ENCODE measurements at regions not wholly inside any gene's neighbourhood (a gene's known extent, or its start where the extent isn't known, plus 50 kb on each side); places are given as distances from the start of the nearest gene placed in this dataset.

- no peak for DNase-seq
- H3K4me3 Mint-ChIP-seq, result no peak overlapping the region
Observed at GRCh38 chr3:59660852-59661625, 611.2 kb upstream of the CFAP20DC start.

GRCh38 chr3:59660376-59660775 lies 610.6 kb upstream of the CFAP20DC start:
- CTCF ChIA-PET, result no interaction called here

More at GRCh38 chr3:59660852-59661625, 611.2 kb upstream of the CFAP20DC start:
- ChIA-PET CTCF (no interaction called here), POLR2A (no interaction called here)
- Mint-ChIP-seq H3K36me3 (ENCODE audit: low read depth) (no peaks in the 10 kb centered on the region), H3K9me3 (ENCODE audit: insufficient read depth) (no peaks in the 10 kb centered on the region), H3K4me1 (ENCODE audit: low read depth) (no peaks in the 10 kb centered on the region), H3K27me3 (ENCODE audit: low read depth) (peaks cover 2% of the 10 kb centered on the region), H3K27ac (no peak overlapping the region)
- no peak for ATAC-seq

GRCh38 chr3:59659755-59660154 lies 609.9 kb upstream of the CFAP20DC start:
- Mint-ChIP-seq H3K4me3 (no peak overlapping the region), H3K27me3 (ENCODE audit: low read depth) (no peaks in the 10 kb centered on the region), H3K36me3 (ENCODE audit: low read depth) (no peaks in the 10 kb centered on the region), H3K27ac (no peak overlapping the region), H3K4me1 (ENCODE audit: low read depth) (no peaks in the 10 kb centered on the region), H3K9me3 (ENCODE audit: insufficient read depth) (no peaks in the 10 kb centered on the region)
- POLR2A ChIA-PET, result no interaction called here
- no peak for ATAC-seq
- DNase-seq, result no peak
- CTCF ChIA-PET, result no interaction called here

More at GRCh38 chr3:59660376-59660775, 610.6 kb upstream of the CFAP20DC start:
- Mint-ChIP-seq H3K27me3 (ENCODE audit: low read depth) (no peaks in the 10 kb centered on the region), H3K4me1 (ENCODE audit: low read depth) (no peaks in the 10 kb centered on the region), H3K27ac (no peak overlapping the region), H3K36me3 (ENCODE audit: low read depth) (no peaks in the 10 kb centered on the region), H3K9me3 (ENCODE audit: insufficient read depth) (no peaks in the 10 kb centered on the region), H3K4me3 (no peak overlapping the region)
- POLR2A ChIA-PET, result interaction anchor here (0.6 kb wide), 1 partner anchor 1121 kb away, joined by 3 read pairs; no protein-coding TSS in a partner anchor
- no peak for DNase-seq
- ATAC-seq, result no peak

GRCh38 chr3:59658866-59659265 lies 609.0 kb upstream of the CFAP20DC start:
- POLR2A ChIA-PET, result no interaction called here
- no peaks in the 10 kb centered on the region for H3K36me3 Mint-ChIP-seq (ENCODE audit: low read depth)
- ATAC-seq, result no peak
- H3K9me3 Mint-ChIP-seq (ENCODE audit: insufficient read depth), result no peaks in the 10 kb centered on the region
- no peaks in the 10 kb centered on the region for H3K27me3 Mint-ChIP-seq (ENCODE audit: low read depth)
- H3K27ac Mint-ChIP-seq, result no peak overlapping the region
- CTCF ChIA-PET, result no interaction called here
- no peak for DNase-seq
- H3K4me1 Mint-ChIP-seq (ENCODE audit: low read depth), result no peaks in the 10 kb centered on the region
- H3K4me3 Mint-ChIP-seq, result no peak overlapping the region

- H3K4me3 Mint-ChIP-seq, result no peak overlapping the region
- POLR2A ChIA-PET, result no interaction called here
- no peaks in the 10 kb centered on the region for H3K36me3 Mint-ChIP-seq (ENCODE audit: low read depth)
- H3K9me3 Mint-ChIP-seq (ENCODE audit: insufficient read depth), result no peaks in the 10 kb centered on the region
- H3K4me1 Mint-ChIP-seq (ENCODE audit: low read depth), result no peaks in the 10 kb centered on the region
- no peak for ATAC-seq
- no peaks in the 10 kb centered on the region for H3K27me3 Mint-ChIP-seq (ENCODE audit: low read depth)
- no peak for DNase-seq
- CTCF ChIA-PET, result no interaction called here
- H3K27ac Mint-ChIP-seq, result no peak overlapping the region
Observed at GRCh38 chr3:59658274-59658673, 608.4 kb upstream of the CFAP20DC start.

- ChIA-PET CTCF (no interaction called here), POLR2A (no interaction called here)
- Mint-ChIP-seq H3K27me3 (ENCODE audit: low read depth) (peaks cover 2% of the 10 kb centered on the region), H3K9me3 (ENCODE audit: insufficient read depth) (peaks cover 2% of the 10 kb centered on the region), H3K27ac (no peak overlapping the region), H3K4me1 (ENCODE audit: low read depth) (no peaks in the 10 kb centered on the region), H3K36me3 (ENCODE audit: low read depth) (peaks cover 4% of the 10 kb centered on the region), H3K4me3 (no peak overlapping the region)
- no peak for ATAC-seq
- DNase-seq, result no peak
Observed at GRCh38 chr3:59655418-59656015, 605.7 kb upstream of the CFAP20DC start.

GRCh38 chr3:59654480-59655417 lies 604.9 kb upstream of the CFAP20DC start:
- CTCF ChIA-PET, result no interaction called here
- DNase-seq (no peak), ATAC-seq (no peak)
- H3K9me3 Mint-ChIP-seq (ENCODE audit: insufficient read depth), result peaks cover 9% of the 10 kb centered on the region
- POLR2A ChIA-PET, result no interaction called here
- H3K27me3 Mint-ChIP-seq (ENCODE audit: low read depth), result peaks cover 2% of the 10 kb centered on the region
- H3K4me1 Mint-ChIP-seq (ENCODE audit: low read depth), result no peaks in the 10 kb centered on the region
- peaks cover 5% of the 10 kb centered on the region for H3K36me3 Mint-ChIP-seq (ENCODE audit: low read depth)
- H3K27ac Mint-ChIP-seq, result no peak overlapping the region
- H3K4me3 Mint-ChIP-seq, result no peak overlapping the region

- H3K4me3 Mint-ChIP-seq, result no peak overlapping the region
- DNase-seq (no peak), ATAC-seq (no peak)
- ChIA-PET CTCF (interaction anchor here (1.4 kb wide), 1 partner anchor 12 kb away, joined by 3 read pairs; no protein-coding TSS in a partner anchor), POLR2A (no interaction called here)
- H3K36me3 Mint-ChIP-seq (ENCODE audit: low read depth), result peaks cover 9% of the 10 kb centered on the region
- H3K9me3 Mint-ChIP-seq (ENCODE audit: insufficient read depth), result peaks cover 16% of the 10 kb centered on the region
- no peak overlapping the region for H3K27ac Mint-ChIP-seq
- H3K4me1 Mint-ChIP-seq (ENCODE audit: low read depth), result no peaks in the 10 kb centered on the region
- H3K27me3 Mint-ChIP-seq (ENCODE audit: low read depth), result peaks cover 2% of the 10 kb centered on the region
Observed at GRCh38 chr3:59654123-59654479, 604.3 kb upstream of the CFAP20DC start.

- H3K9me3 Mint-ChIP-seq (ENCODE audit: insufficient read depth), result peaks cover 16% of the 10 kb centered on the region
- DNase-seq (no peak), ATAC-seq (no peak)
- H3K4me3 Mint-ChIP-seq, result no peak overlapping the region
- H3K27ac Mint-ChIP-seq, result no peak overlapping the region
- CTCF ChIA-PET, result interaction anchor here (0.6 to 1.4 kb wide), 2 partner anchors 11 to 588 kb away, joined by 3 read pairs; no protein-coding TSS in a partner anchor
- H3K4me1 Mint-ChIP-seq (ENCODE audit: low read depth), result no peaks in the 10 kb centered on the region
- peaks cover 2% of the 10 kb centered on the region for H3K27me3 Mint-ChIP-seq (ENCODE audit: low read depth)
- peaks cover 9% of the 10 kb centered on the region for H3K36me3 Mint-ChIP-seq (ENCODE audit: low read depth)
- POLR2A ChIA-PET, result no interaction called here
Observed at GRCh38 chr3:59653405-59654122, 603.7 kb upstream of the CFAP20DC start.

GRCh38 chr3:59644479-59645402 lies 594.9 kb upstream of the CFAP20DC start:
- ATAC-seq, result no peak
- Mint-ChIP-seq H3K36me3 (ENCODE audit: low read depth) (peaks cover 4% of the 10 kb centered on the region), H3K27me3 (ENCODE audit: low read depth) (peaks cover 11% of the 10 kb centered on the region), H3K4me1 (ENCODE audit: low read depth) (no peaks in the 10 kb centered on the region), H3K4me3 (no peak overlapping the region), H3K9me3 (ENCODE audit: insufficient read depth) (peaks cover 7% of the 10 kb centered on the region), H3K27ac (no peak overlapping the region)
- no peak for DNase-seq
- ChIA-PET POLR2A (no interaction called here), CTCF (no interaction called here)

Measured in activated CD8-positive, alpha-beta T cell treated with anti-CD3 and anti-CD28 coated beads, Interleukin-2, amount 10 ng/mL, durations not matched to agents 7 days and 5 days (primary cell).